ENCODE measurements at regions not wholly inside any gene's neighbourhood (a gene's known extent, or its start where the extent isn't known, plus 50 kb on each side); places are given as distances from the start of the nearest gene placed in this dataset.

- WGBS (ENCODE audit: insufficient coverage): 83% methylated on average over 1 of the region's 1 CpG
- Histone ChIP-seq H2AFZ (ENCODE audit: insufficient read depth, low read depth, low read length, poor library complexity, severe bottlenecking) (no peak overlapping the region), H3K4me2 (replicated peaks; ENCODE audit: extremely low read depth, low read length, poor library complexity, severe bottlenecking) (no peak overlapping the region), H3K27me3 (ENCODE audit: control insufficient read depth in 2 of 2, insufficient read depth in 2 of 2, low read length in 2 of 2) (no peaks in the 10 kb centered on the region), H3K27ac (ENCODE audit: low read depth in 1 of 2, low read length in 2 of 2) (no peak overlapping the region), H3K4me1 (ENCODE audit: control insufficient read depth in 1 of 2, insufficient read depth in 2 of 2, low read length in 2 of 2) (no peaks in the 10 kb centered on the region), H3K36me3 (replicated peaks in 1 of 2; ENCODE audit: control insufficient read depth in 1 of 2, insufficient read depth in 2 of 2, low read length in 2 of 2) (no peaks in the 10 kb centered on the region), H3K79me2 (ENCODE audit: insufficient read depth, low read length) (no peaks in the 10 kb centered on the region), H3K4me3 (replicated peaks in 1 of 3; ENCODE audit: low read depth in 2 of 3, low read length in 3 of 3) (no peak overlapping the region), H3K9me3 (replicated peaks in 1 of 2; ENCODE audit: control insufficient read depth in 1 of 2, insufficient read depth in 1 of 2, low read length in 2 of 2) (no peaks in the 10 kb centered on the region), H4K20me1 (ENCODE audit: insufficient read depth, low read length) (no peaks in the 10 kb centered on the region), H3K9ac (ENCODE audit: insufficient read depth, low read length, poor library complexity, severe bottlenecking) (no peak overlapping the region)
- intact Hi-C loops (cut with micrococcal nuclease): no loop called here
- no peaks in the 10 kb centered on the region for H3K36me3 Mint-ChIP-seq
- H3K4me1 Mint-ChIP-seq: peaks cover 5% of the 10 kb centered on the region
- TF ChIP-seq CTCF (IDR thresholded peaks at IDR 0.05): no peak
- no peak for DNase-seq
- no peak overlapping the region for H3K27ac Mint-ChIP-seq
- H3K4me3 Mint-ChIP-seq: no peak overlapping the region
- H3K9me3 Mint-ChIP-seq: peaks cover 0 to 4% (median 0%) of the 10 kb centered on the region in 7 donors
- H3K27me3 Mint-ChIP-seq (ENCODE audit: low read depth in 3 of 3): peaks cover 0 to 7% (median 0%) of the 10 kb centered on the region in 3 donors
Observed at GRCh38 chr2:45332567-45332966, 278.5 kb downstream of the SRBD1 start.

- peak in 2 of 3 donors; percentile 3 to 8 for DNase-seq
- peaks cover 5% of the 10 kb centered on the region for H3K4me1 Mint-ChIP-seq
- no peak overlapping the region for H3K4me3 Mint-ChIP-seq
- no peak for TF ChIP-seq CTCF (IDR thresholded peaks at IDR 0.05)
- H3K79me2 ChIP-seq (ENCODE audit: insufficient read depth, low read length): no peaks in the 10 kb centered on the region
- no peaks in the 10 kb centered on the region for H3K9me3 ChIP-seq (replicated peaks in 1 of 2; ENCODE audit: control insufficient read depth in 1 of 2, insufficient read depth in 1 of 2, low read length in 2 of 2)
- no peak overlapping the region for H3K4me2 ChIP-seq (replicated peaks; ENCODE audit: extremely low read depth, low read length, poor library complexity, severe bottlenecking)
- no peaks in the 10 kb centered on the region for H3K36me3 ChIP-seq (replicated peaks in 1 of 2; ENCODE audit: control insufficient read depth in 1 of 2, insufficient read depth in 2 of 2, low read length in 2 of 2)
- intact Hi-C loops (cut with micrococcal nuclease): no loop called here
- no peaks in the 10 kb centered on the region for H3K36me3 Mint-ChIP-seq
- H2AFZ ChIP-seq (ENCODE audit: insufficient read depth, low read depth, low read length, poor library complexity, severe bottlenecking): no peak overlapping the region
- H3K4me1 ChIP-seq (ENCODE audit: control insufficient read depth in 1 of 2, insufficient read depth in 2 of 2, low read length in 2 of 2): no peaks in the 10 kb centered on the region
- no peak overlapping the region for H3K27ac ChIP-seq (ENCODE audit: low read depth in 1 of 2, low read length in 2 of 2)
- no peaks in the 10 kb centered on the region for H4K20me1 ChIP-seq (ENCODE audit: insufficient read depth, low read length)
- no peak overlapping the region for H3K27ac Mint-ChIP-seq
- peaks cover 0 to 7% (median 0%) of the 10 kb centered on the region in 3 donors for H3K27me3 Mint-ChIP-seq (ENCODE audit: low read depth in 3 of 3)
- H3K4me3 ChIP-seq (replicated peaks in 1 of 3; ENCODE audit: low read depth in 2 of 3, low read length in 3 of 3): no peak overlapping the region
- no peaks in the 10 kb centered on the region for H3K27me3 ChIP-seq (ENCODE audit: control insufficient read depth in 2 of 2, insufficient read depth in 2 of 2, low read length in 2 of 2)
- peaks cover 0 to 3% (median 0%) of the 10 kb centered on the region in 7 donors for H3K9me3 Mint-ChIP-seq
- no peak overlapping the region for H3K9ac ChIP-seq (ENCODE audit: insufficient read depth, low read length, poor library complexity, severe bottlenecking)
Observed at GRCh38 chr2:45332094-45332493, 279.0 kb downstream of the SRBD1 start.

All from CD14-positive monocyte (primary cell).